Erythroblast (primary cell): ENCODE measurements at regions not wholly inside any gene's neighbourhood (a gene's known extent, or its start where the extent isn't known, plus 50 kb on each side); places are given as distances from the start of the nearest gene placed in this dataset.

Experiments used
- GATA1 ChIP-seq: IDR thresholded peaks from 2 replicates; pipeline ENCODE4 v1.6.1; 2011; ENCODE audit warnings: low read depth, mild to moderate bottlenecking, control low read depth, low read length, moderate library complexity
- POLR2A ChIP-seq: IDR thresholded peaks from 2 replicates; pipeline ENCODE4 v1.6.1; 2011; ENCODE audit warnings: mild to moderate bottlenecking, low read length

DNA sequence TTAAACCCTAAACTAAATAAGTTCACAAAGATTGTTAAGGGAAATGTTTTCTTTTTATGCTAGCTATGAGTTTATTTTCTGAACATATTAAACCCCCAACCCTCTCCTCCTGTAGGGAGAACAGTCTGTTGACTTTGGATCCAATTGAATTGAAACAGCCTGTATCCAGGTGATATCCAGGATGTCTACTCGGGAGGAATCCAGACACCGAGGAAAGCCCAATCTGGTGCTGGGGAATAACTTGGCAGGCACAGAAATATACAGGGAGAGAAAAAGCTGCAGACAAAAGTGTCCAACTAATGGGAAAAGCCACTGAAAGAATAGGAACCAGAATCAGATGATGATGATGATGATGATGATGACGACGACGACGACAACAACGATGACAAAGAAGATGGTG lies 93.9 kb upstream of the API5 start:
- TF ChIP-seq POLR2A = no peak
- TF ChIP-seq GATA1 = no peak
